ENCODE measurements at regions not wholly inside any gene's neighbourhood (a gene's known extent, or its start where the extent isn't known, plus 50 kb on each side); places are given as distances from the start of the nearest gene placed in this dataset.

- TF ChIP-seq CTCF (conservative IDR thresholded peaks at IDR 0.05 in 1 of 2, IDR thresholded peaks at IDR 0.05 in 1 of 2; ENCODE audit: low read depth in 1 of 2, low read length in 2 of 2) (no peak), EZH2 (IDR thresholded peaks at IDR 0.05; ENCODE audit: low read length, missing control alignments) (no peak)
Measured at GRCh38 chr20:24106801-24107445, 118.3 kb upstream of the GGTLC1 start.
